ENCODE measurements at regions not wholly inside any gene's neighbourhood (a gene's known extent, or its start where the extent isn't known, plus 50 kb on each side); places are given as distances from the start of the nearest gene placed in this dataset.
"Not testable (repeated sequence)": the region's sequence is repeated elsewhere in the genome, so short reads cannot be mapped to it uniquely, and the experiment has no call there.

DNA sequence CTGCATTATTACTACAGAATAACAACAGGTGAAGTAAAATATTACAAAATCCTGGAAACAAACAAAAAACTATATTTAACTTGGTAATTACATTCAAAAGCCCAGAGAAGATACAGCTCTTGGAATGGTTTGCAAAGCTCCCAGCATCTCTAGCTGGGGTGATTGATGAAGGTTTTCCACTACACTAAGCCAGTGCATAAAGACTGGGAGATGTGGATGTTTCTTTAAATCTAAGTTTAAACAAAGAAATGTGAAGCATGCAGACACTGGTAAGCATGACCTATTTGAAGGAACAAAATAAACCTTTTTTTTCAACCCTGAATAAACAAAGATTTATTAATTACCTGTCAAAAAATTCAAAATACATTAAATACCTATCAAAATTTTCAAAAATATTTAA, 80.5 kb downstream of the UGT2B28 start:
- H4K8ac ChIP-seq (ENCODE audit: low read depth in 2 of 2, low read length in 2 of 2); H2AK5ac ChIP-seq (ENCODE audit: low read depth, low read length); H3K23ac ChIP-seq (ENCODE audit: low read depth, low read length); H2BK20ac ChIP-seq (ENCODE audit: low read depth, low read length); H3K9me3 ChIP-seq (ENCODE audit: control insufficient read depth, insufficient read depth, low read length); dilution Hi-C loops (cut with HindIII; ENCODE audit: low sequenced_read_pairs, unreplicated experiment); BruUV-seq (replicated peaks); H3K14ac ChIP-seq (replicated peaks; ENCODE audit: low read depth, low read length); H3K27ac ChIP-seq (ENCODE audit: insufficient read depth, low read length); H4K91ac ChIP-seq (ENCODE audit: insufficient read depth, low read depth, low read length); H2AK9ac ChIP-seq (replicated peaks; ENCODE audit: low read depth, low read length, poor library complexity); H3K9me1 ChIP-seq (ENCODE audit: insufficient read depth, low read length); H3K56ac ChIP-seq (ENCODE audit: extremely low read depth, insufficient read depth, low read length); H3K9ac ChIP-seq (ENCODE audit: low read depth, low read length); H2BK5ac ChIP-seq (ENCODE audit: low read depth, low read length, poor library complexity, severe bottlenecking); intact Hi-C loops (cut with micrococcal nuclease); H2BK120ac ChIP-seq (ENCODE audit: low read depth, low read length); H3K27me3 ChIP-seq (ENCODE audit: control insufficient read depth, insufficient read depth, low read length); H3K4me1 ChIP-seq (ENCODE audit: control insufficient read depth, insufficient read depth, low read length); H3K4ac ChIP-seq (ENCODE audit: low read depth, low read length); H3K4me2 ChIP-seq (ENCODE audit: low read depth, low read length); H2BK15ac ChIP-seq (ENCODE audit: low read depth, low read length); in situ Hi-C loops (cut with MboI; ENCODE audit: low sequenced_read_pairs); H3K18ac ChIP-seq (ENCODE audit: low read depth, low read length); ATAC-seq (ENCODE audit: low read depth); H3K36me3 ChIP-seq (ENCODE audit: control insufficient read depth, insufficient read depth, low read length); H2AFZ ChIP-seq (replicated peaks; ENCODE audit: low read length, poor library complexity); H4K5ac ChIP-seq (ENCODE audit: low read depth, low read length); H4K20me1 ChIP-seq (ENCODE audit: insufficient read depth, low read length); POLR2A ChIA-PET (ENCODE audit: unreplicated experiment); H3K79me1 ChIP-seq (ENCODE audit: low read depth in 1 of 2, low read length in 2 of 2); CTCF ChIA-PET; H3K4me3 ChIP-seq (ENCODE audit: insufficient read depth, low read depth, low read length); DNase-seq: not testable (repeated sequence)

All from IMR-90 (cell line).